Natural killer cell (primary cell): ENCODE measurements at regions not wholly inside any gene's neighbourhood (a gene's known extent, or its start where the extent isn't known, plus 50 kb on each side); places are given as distances from the start of the nearest gene placed in this dataset.

ENCODE experiments used
- ATAC-seq, 3 donors: fragments of 150-1000 bp in 2 of 3; fragments of 200-7000 bp in 1 of 3; cut with Tn5 transposase; 1 replicate in 1 of 3; 2 replicates in 2 of 3; pipeline ENCODE4 v1.10.0; 2021; ENCODE audit warnings: mild to moderate bottlenecking in 2 of 3, moderate library complexity in 2 of 3
- DNase-seq, 2 donors: peaks; one replicate each; pipeline versions ENCODE4 v3.0.0 to v3.0.0-alpha.2; 2013 to 2021; ENCODE audit warnings: mixed read lengths in 1 of 2
- H3K27ac ChIP-seq: one replicate; pipeline ENCODE4 v1.5.1; 2013; ENCODE audit warnings: mild to moderate bottlenecking, low read length
- H3K27me3 ChIP-seq: one replicate; pipeline ENCODE4 v1.6.1; 2013; ENCODE audit warnings: low read length; ENCODE audit not compliant: control insufficient read depth, insufficient read depth
- H3K36me3 ChIP-seq: one replicate; pipeline ENCODE4 v1.6.1; 2013; ENCODE audit warnings: low read length; ENCODE audit not compliant: control insufficient read depth, insufficient read depth
- H3K4me1 ChIP-seq: one replicate; pipeline ENCODE4 v1.6.1; 2013; ENCODE audit warnings: low read length; ENCODE audit not compliant: control insufficient read depth, insufficient read depth
- H3K4me3 ChIP-seq: one replicate; pipeline ENCODE4 v1.5.1; 2013; ENCODE audit warnings: low read length
- H3K9me3 ChIP-seq: one replicate; pipeline ENCODE4 v1.6.1; 2013; ENCODE audit warnings: low read length; ENCODE audit not compliant: control insufficient read depth, insufficient read depth
- H3K27ac Mint-ChIP-seq, 2 donors: one replicate each; pipeline ENCODE4 v1.8.0; 2022; ENCODE audit warnings: mild to moderate bottlenecking in 2 of 2, mixed read lengths in 2 of 2, moderate library complexity in 1 of 2
- H3K27me3 Mint-ChIP-seq, 2 donors: one replicate each; pipeline ENCODE4 v1.8.0; 2022; ENCODE audit warnings: low read depth in 2 of 2, mixed read lengths in 2 of 2
- H3K36me3 Mint-ChIP-seq: one replicate; pipeline ENCODE4 v1.8.0; 2022; ENCODE audit warnings: mixed read lengths
- H3K4me1 Mint-ChIP-seq, 2 donors: one replicate each; pipeline ENCODE4 v1.8.0; 2022; ENCODE audit warnings: mixed read lengths in 2 of 2
- H3K4me3 Mint-ChIP-seq: one replicate; pipeline ENCODE4 v1.8.0; 2022; ENCODE audit warnings: mild to moderate bottlenecking, moderate library complexity, mixed read lengths
- H3K9me3 Mint-ChIP-seq, 2 donors: one replicate each; pipeline ENCODE4 v1.8.0; 2022; ENCODE audit warnings: mixed read lengths in 2 of 2
- WGBS: methylation state at CpG from one replicate; pipeline ENCODE4 v1.1.7; 2013; ENCODE audit warnings: missing lambda C conversion rate; ENCODE audit not compliant: insufficient coverage; 5-methylcytosine and 5-hydroxymethylcytosine counted together
- intact Hi-C: fragments of 100-400 bp; cut with micrococcal nuclease; formaldehyde crosslinking; loops from one replicate; pipeline ENCODE4 v1.14.2; 2022
- TF ChIP-seq, protein P1 (sequence below): fragments of 200-600 bp; IDR thresholded peaks from one replicate; pipeline ENCODE4 v1.8.0; 2022; ENCODE audit warnings: antibody characterized with exemption

DNA sequence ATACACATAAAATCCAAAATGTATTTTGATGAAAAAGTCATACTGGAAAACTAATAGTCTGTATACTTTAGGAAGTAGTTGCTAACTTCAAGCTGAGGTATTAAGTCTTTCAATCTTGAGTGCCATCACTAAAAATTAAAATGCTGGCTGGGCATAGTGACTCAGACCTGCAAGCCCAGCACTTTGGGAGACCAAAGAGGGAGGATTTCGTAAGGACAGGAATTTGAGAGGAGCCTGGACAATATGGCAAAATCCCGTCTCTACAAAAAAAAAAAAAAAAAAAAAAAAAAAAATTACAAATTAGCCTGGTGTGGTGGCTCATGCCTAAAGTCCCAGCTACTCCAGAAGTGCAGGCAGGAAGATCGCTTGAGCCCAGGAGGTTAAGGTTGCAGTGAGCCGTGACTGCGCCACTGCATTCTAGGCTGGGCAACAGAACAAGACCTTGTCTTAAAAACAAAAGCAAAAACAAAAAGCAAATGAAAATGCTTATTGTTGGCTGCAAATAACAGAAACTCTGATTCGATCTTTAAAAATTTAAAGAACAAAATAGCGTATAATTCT lies 1994.2 kb upstream of the PCDH20 start:
- Mint-ChIP-seq H3K27me3 (no peaks in the 10 kb centered on the region), H3K4me1 (no peaks in the 10 kb centered on the region), H3K4me3 (no peak overlapping the region), H3K36me3 (no peaks in the 10 kb centered on the region), H3K9me3 (peaks cover 8 to 17% of the 10 kb centered on the region in 2 donors), H3K27ac (no peak overlapping the region)
- Histone ChIP-seq H3K36me3 (no peaks in the 10 kb centered on the region), H3K27ac (no peak overlapping the region), H3K9me3 (no peaks in the 10 kb centered on the region), H3K27me3 (no peaks in the 10 kb centered on the region), H3K4me1 (no peaks in the 10 kb centered on the region), H3K4me3 (no peak overlapping the region)
- no peak for DNase-seq
- TF ChIP-seq, protein P1, sequence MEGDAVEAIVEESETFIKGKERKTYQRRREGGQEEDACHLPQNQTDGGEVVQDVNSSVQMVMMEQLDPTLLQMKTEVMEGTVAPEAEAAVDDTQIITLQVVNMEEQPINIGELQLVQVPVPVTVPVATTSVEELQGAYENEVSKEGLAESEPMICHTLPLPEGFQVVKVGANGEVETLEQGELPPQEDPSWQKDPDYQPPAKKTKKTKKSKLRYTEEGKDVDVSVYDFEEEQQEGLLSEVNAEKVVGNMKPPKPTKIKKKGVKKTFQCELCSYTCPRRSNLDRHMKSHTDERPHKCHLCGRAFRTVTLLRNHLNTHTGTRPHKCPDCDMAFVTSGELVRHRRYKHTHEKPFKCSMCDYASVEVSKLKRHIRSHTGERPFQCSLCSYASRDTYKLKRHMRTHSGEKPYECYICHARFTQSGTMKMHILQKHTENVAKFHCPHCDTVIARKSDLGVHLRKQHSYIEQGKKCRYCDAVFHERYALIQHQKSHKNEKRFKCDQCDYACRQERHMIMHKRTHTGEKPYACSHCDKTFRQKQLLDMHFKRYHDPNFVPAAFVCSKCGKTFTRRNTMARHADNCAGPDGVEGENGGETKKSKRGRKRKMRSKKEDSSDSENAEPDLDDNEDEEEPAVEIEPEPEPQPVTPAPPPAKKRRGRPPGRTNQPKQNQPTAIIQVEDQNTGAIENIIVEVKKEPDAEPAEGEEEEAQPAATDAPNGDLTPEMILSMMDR: no peak
- no peak for ATAC-seq
- 98% methylated on average over 3 of the region's 7 CpGs for WGBS
- intact Hi-C loops: no loop called here

DNA sequence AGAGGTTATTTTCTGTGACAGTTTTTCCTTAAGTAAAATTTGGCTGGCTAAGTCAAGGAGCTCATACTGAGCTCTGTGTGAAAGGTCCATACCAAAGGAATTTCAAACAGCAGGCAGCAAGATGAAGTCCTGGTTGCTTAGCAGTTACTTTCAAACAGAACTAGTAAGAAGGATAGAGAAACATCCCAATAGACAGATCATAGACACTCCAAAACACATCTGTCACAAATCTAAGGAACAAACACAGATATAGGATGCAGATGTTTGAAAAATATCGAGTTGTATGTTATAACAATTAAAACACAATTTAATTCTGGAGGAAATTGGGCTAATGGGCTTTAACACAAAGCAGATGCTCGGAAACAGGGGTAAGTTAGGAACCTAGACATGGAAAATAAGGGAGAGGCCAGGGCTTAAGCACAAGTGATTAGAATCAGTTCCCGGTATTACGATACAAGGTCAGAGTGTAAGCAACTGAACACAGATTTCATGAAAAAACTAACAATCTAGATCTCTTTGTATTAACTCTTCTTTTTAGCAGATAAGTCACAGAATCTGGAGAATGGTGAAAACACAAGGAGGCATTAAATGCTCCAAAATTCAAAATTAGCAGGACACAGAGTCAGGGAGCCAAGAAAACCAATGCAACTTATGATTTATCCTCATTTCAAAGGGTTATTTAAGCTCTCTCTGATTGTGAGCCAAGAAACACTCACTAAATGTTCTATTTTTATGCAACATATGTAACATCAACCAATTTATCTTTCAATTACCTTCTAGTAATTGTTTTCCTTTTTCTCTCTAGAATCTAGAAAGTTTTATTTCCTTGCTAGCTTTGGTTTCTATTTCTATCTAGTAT lies 1992.9 kb upstream of the PCDH20 start:
- no peaks in the 10 kb centered on the region for H3K36me3 Mint-ChIP-seq
- Histone ChIP-seq H3K4me3 (no peak overlapping the region), H3K9me3 (no peaks in the 10 kb centered on the region), H3K4me1 (no peaks in the 10 kb centered on the region), H3K27me3 (no peaks in the 10 kb centered on the region), H3K36me3 (no peaks in the 10 kb centered on the region), H3K27ac (no peak overlapping the region)
- H3K4me3 Mint-ChIP-seq: no peak overlapping the region
- 85% methylated on average over 4 of the region's 4 CpGs for WGBS
- H3K27ac Mint-ChIP-seq: no peak overlapping the region
- TF ChIP-seq, protein P1: no peak
- no peak for ATAC-seq
- no peaks in the 10 kb centered on the region for H3K4me1 Mint-ChIP-seq
- H3K9me3 Mint-ChIP-seq: peaks cover 7 to 15% of the 10 kb centered on the region in 2 donors
- no peak for DNase-seq
- H3K27me3 Mint-ChIP-seq: no peaks in the 10 kb centered on the region
- intact Hi-C loops: no loop called here

DNA sequence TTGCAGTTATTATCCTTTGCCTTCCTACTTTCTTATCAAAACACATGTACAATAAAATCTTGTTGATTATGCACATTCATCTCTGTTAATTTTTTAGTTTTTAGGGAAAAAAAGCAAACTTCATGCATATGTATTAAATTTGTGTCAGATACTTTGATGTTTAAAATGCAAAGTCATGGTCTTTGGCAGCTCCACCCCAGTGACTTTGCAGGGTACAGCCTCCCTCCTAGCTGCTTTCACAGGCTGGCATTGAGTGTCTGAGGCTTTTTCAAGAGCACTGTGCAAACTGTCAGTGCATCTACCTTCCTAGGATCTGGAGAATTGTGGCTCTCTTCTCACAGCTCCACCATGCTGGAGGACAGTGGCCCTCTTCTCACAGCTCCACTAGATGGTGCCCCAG lies 1988.1 kb upstream of the PCDH20 start:
- intact Hi-C loops: no loop called here
- peaks cover 14% of the 10 kb centered on the region for H3K36me3 Mint-ChIP-seq
- DNase-seq (no peak), ATAC-seq (no peak)
- H3K4me3 ChIP-seq: no peak overlapping the region
- no peak overlapping the region for H3K27ac Mint-ChIP-seq
- H3K9me3 Mint-ChIP-seq: peaks cover 20 to 25% of the 10 kb centered on the region in 2 donors
- no peak overlapping the region for H3K27ac ChIP-seq
- TF ChIP-seq, protein P1: no peak
- H3K27me3 Mint-ChIP-seq: no peaks in the 10 kb centered on the region
- H3K36me3 ChIP-seq: no peaks in the 10 kb centered on the region
- H3K9me3 ChIP-seq: peaks cover 4% of the 10 kb centered on the region
- H3K4me3 Mint-ChIP-seq: no peak overlapping the region
- no peaks in the 10 kb centered on the region for H3K4me1 ChIP-seq
- H3K27me3 ChIP-seq: no peaks in the 10 kb centered on the region
- no peaks in the 10 kb centered on the region for H3K4me1 Mint-ChIP-seq
